ENCODE measurements at regions not wholly inside any gene's neighbourhood (a gene's known extent, or its start where the extent isn't known, plus 50 kb on each side); places are given as distances from the start of the nearest gene placed in this dataset.

GRCh38 chr18:70500748-70501147 is 211.9 kb downstream of the SOCS6 start:
- Histone ChIP-seq H3K27ac (no peak overlapping the region), H3K4me3 (no peak overlapping the region), H3K4me1 (no peaks in the 10 kb centered on the region), H3K27me3 (no peaks in the 10 kb centered on the region), H3K9me3 (no peaks in the 10 kb centered on the region), H3K36me3 (no peaks in the 10 kb centered on the region)
- intact Hi-C loops (cut with DNase I; ENCODE audit: low total_unique reads): no loop called here
- TF ChIP-seq CTCF (IDR thresholded peaks at IDR 0.05): no peak
- DNase-seq: no peak

- TF ChIP-seq CTCF (IDR thresholded peaks at IDR 0.05): no peak
These were observed 210.4 kb downstream of the SOCS6 start for GRCh38 chr18:70499218-70499691.

GRCh38 chr18:70496353-70497294 is 207.8 kb downstream of the SOCS6 start:
- Histone ChIP-seq H3K27me3 (no peaks in the 10 kb centered on the region), H3K4me3 (no peak overlapping the region), H3K27ac (no peak overlapping the region), H3K9me3 (no peaks in the 10 kb centered on the region), H3K36me3 (no peaks in the 10 kb centered on the region), H3K4me1 (no peaks in the 10 kb centered on the region)
- DNase-seq: no peak
- intact Hi-C loops (cut with DNase I; ENCODE audit: low total_unique reads): no loop called here
- no peak for TF ChIP-seq CTCF (IDR thresholded peaks at IDR 0.05)

More at GRCh38 chr18:70499218-70499691, 210.4 kb downstream of the SOCS6 start:
- H3K9me3 ChIP-seq: no peaks in the 10 kb centered on the region
- H3K4me1 ChIP-seq: no peaks in the 10 kb centered on the region
- DNase-seq: no peak
- no peak overlapping the region for H3K27ac ChIP-seq
- H3K27me3 ChIP-seq: no peaks in the 10 kb centered on the region
- H3K4me3 ChIP-seq: peak overlapping the region in 1 of 2 donors; percentile 4
- no peaks in the 10 kb centered on the region for H3K36me3 ChIP-seq
- intact Hi-C loops (cut with DNase I; ENCODE audit: low total_unique reads): no loop called here

GRCh38 chr18:70494524-70494923 is 205.7 kb downstream of the SOCS6 start:
- intact Hi-C loops (cut with DNase I; ENCODE audit: low total_unique reads): no loop called here
- Histone ChIP-seq H3K9me3 (no peaks in the 10 kb centered on the region), H3K4me1 (no peaks in the 10 kb centered on the region), H3K27ac (no peak overlapping the region), H3K27me3 (no peaks in the 10 kb centered on the region), H3K4me3 (no peak overlapping the region), H3K36me3 (no peaks in the 10 kb centered on the region)
- no peak for TF ChIP-seq CTCF (IDR thresholded peaks at IDR 0.05)
- no peak for DNase-seq

GRCh38 chr18:70493461-70493860 is 204.6 kb downstream of the SOCS6 start:
- no peaks in the 10 kb centered on the region for H3K9me3 ChIP-seq
- H3K4me1 ChIP-seq: no peaks in the 10 kb centered on the region
- H3K27ac ChIP-seq: no peak overlapping the region
- intact Hi-C loops (cut with DNase I; ENCODE audit: low total_unique reads): no loop called here
- no peak for DNase-seq
- H3K4me3 ChIP-seq: no peak overlapping the region
- no peak for TF ChIP-seq CTCF (IDR thresholded peaks at IDR 0.05)
- no peaks in the 10 kb centered on the region for H3K27me3 ChIP-seq
- no peaks in the 10 kb centered on the region for H3K36me3 ChIP-seq

Measured in tibial artery (tissue), 4 donors.